ENCODE measurements at regions not wholly inside any gene's neighbourhood (a gene's known extent, or its start where the extent isn't known, plus 50 kb on each side); places are given as distances from the start of the nearest gene placed in this dataset.

DNA sequence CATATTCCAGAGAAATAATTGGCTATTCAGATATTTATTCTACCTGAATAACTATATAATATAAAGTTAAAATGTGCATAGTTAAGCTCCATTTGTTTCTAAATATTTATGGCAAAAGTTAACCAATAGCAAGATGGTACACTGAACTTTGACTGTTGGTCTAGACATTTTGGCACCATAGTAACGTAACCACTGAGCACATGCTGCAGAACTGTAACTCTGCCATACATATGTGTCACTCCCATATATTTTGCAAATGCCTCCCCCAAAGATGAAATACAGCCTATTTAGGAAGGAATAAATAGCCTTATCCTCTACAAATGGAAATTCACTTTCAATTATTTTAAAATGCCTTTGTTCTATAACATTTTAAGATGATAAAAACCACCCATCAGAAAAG, 424.9 kb downstream of the CENPC start:
- BruUV-seq (replicated peaks): no TSS peak
- ChIA-PET POLR2A (interaction anchor here (0.7 kb wide), 1 partner anchor 22 kb away, joined by 3 read pairs; no protein-coding TSS in a partner anchor), CTCF (ENCODE audit: unreplicated experiment) (no interaction called here)
- Histone ChIP-seq H2AFZ (ENCODE audit: low read length) (no peak overlapping the region), H3K4me2 (ENCODE audit: low read length) (no peak overlapping the region), H4K20me1 (ENCODE audit: insufficient read depth, low read length) (no peaks in the 10 kb centered on the region), H3K79me2 (ENCODE audit: insufficient read depth, low read depth, low read length) (no peaks in the 10 kb centered on the region), H3K9me2 (ENCODE audit: insufficient read depth, low read length) (no peaks in the 10 kb centered on the region), H3K27ac (ENCODE audit: low read depth, low read length, poor library complexity, severe bottlenecking) (no peak overlapping the region), H3K9me3 (ENCODE audit: low read length) (no peaks in the 10 kb centered on the region), H3K4me1 (ENCODE audit: insufficient read depth, low read length, poor library complexity, severe bottlenecking) (no peaks in the 10 kb centered on the region), H3K4me3 (ENCODE audit: low read depth, low read length, poor library complexity, severe bottlenecking) (no peak overlapping the region), H3K36me3 (ENCODE audit: insufficient read depth, low read length) (no peaks in the 10 kb centered on the region)
- TF ChIP-seq EZH2phosphoT487 (IDR thresholded peaks at IDR 0.05; ENCODE audit: borderline replicate concordance, low read depth, low read length): no peak
- TF ChIP-seq, protein P1, sequence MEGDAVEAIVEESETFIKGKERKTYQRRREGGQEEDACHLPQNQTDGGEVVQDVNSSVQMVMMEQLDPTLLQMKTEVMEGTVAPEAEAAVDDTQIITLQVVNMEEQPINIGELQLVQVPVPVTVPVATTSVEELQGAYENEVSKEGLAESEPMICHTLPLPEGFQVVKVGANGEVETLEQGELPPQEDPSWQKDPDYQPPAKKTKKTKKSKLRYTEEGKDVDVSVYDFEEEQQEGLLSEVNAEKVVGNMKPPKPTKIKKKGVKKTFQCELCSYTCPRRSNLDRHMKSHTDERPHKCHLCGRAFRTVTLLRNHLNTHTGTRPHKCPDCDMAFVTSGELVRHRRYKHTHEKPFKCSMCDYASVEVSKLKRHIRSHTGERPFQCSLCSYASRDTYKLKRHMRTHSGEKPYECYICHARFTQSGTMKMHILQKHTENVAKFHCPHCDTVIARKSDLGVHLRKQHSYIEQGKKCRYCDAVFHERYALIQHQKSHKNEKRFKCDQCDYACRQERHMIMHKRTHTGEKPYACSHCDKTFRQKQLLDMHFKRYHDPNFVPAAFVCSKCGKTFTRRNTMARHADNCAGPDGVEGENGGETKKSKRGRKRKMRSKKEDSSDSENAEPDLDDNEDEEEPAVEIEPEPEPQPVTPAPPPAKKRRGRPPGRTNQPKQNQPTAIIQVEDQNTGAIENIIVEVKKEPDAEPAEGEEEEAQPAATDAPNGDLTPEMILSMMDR (conservative IDR thresholded peaks at IDR 0.05; ENCODE audit: low read length): no peak
- DNase-seq (ENCODE audit: low spot score): no peak
- intact Hi-C loops (cut with micrococcal nuclease; ENCODE audit: unreplicated experiment): no loop called here

DNA sequence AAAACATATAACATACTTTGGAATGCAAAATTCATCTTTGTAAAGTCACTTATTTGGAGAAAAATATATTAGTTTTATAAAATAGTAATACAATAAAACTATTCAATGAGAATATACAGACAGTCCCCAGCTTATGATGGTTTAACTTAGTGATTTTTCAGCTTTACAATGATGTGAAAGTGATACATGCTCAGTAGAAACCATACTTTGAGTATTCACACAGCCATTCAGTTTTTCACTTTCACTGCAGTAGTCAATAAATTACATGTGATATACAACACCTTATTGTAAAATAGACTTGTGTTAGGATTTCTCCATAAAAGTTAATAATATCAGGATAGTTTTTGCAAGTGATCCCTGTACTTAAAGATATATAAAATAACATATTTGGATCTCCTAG, 436.0 kb downstream of the CENPC start:
- Histone ChIP-seq H2AFZ (ENCODE audit: low read length) (no peak overlapping the region), H3K27ac (ENCODE audit: low read depth, low read length, poor library complexity, severe bottlenecking) (no peak overlapping the region), H3K4me1 (ENCODE audit: insufficient read depth, low read length, poor library complexity, severe bottlenecking) (no peaks in the 10 kb centered on the region), H3K79me2 (ENCODE audit: insufficient read depth, low read depth, low read length) (no peaks in the 10 kb centered on the region), H4K20me1 (ENCODE audit: insufficient read depth, low read length) (no peaks in the 10 kb centered on the region), H3K36me3 (ENCODE audit: insufficient read depth, low read length) (no peaks in the 10 kb centered on the region), H3K9me2 (ENCODE audit: insufficient read depth, low read length) (no peaks in the 10 kb centered on the region), H3K9me3 (ENCODE audit: low read length) (no peaks in the 10 kb centered on the region), H3K4me2 (ENCODE audit: low read length) (no peak overlapping the region), H3K4me3 (ENCODE audit: low read depth, low read length, poor library complexity, severe bottlenecking) (no peak overlapping the region)
- no peak for DNase-seq (ENCODE audit: low spot score)
- no peak for TF ChIP-seq EZH2phosphoT487 (IDR thresholded peaks at IDR 0.05; ENCODE audit: borderline replicate concordance, low read depth, low read length)
- TF ChIP-seq, protein P1 (conservative IDR thresholded peaks at IDR 0.05; ENCODE audit: low read length): no peak
- POLR2A ChIA-PET: no interaction called here
- intact Hi-C loops (cut with micrococcal nuclease; ENCODE audit: unreplicated experiment): no loop called here
- no TSS peak for BruUV-seq (replicated peaks)
- CTCF ChIA-PET (ENCODE audit: unreplicated experiment): no interaction called here

DNA sequence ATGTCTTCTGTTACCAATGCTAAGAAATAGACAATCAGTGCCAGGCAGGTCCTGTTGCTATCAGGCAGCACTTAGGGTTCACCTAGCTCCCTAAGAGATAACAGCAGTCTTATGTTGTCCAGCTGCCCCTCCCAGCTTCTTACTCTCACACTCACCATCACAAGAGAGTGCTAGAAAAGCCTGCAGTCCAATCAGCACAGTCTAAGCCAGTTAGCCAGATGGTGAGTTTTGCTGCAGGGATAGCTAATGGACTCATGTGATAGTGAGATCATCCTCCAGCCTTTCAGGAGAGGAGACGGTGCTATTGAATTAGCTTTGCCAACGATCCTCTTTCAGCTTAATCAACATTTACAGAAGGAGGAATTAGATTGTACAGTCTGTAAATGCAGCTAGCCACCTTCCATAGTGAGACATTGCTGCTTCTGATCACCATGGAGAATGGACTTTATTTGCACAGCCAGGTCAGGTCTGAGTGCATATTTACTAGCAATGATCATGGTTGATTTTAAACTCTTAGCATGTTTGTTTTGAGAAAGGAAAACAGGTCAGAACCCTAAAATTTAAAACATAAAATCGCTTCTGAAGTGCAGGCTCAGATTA, 438.3 kb downstream of the CENPC start:
- BruUV-seq (replicated peaks): no TSS peak
- Histone ChIP-seq H4K20me1 (ENCODE audit: insufficient read depth, low read length) (no peaks in the 10 kb centered on the region), H3K36me3 (ENCODE audit: insufficient read depth, low read length) (no peaks in the 10 kb centered on the region), H3K9me3 (ENCODE audit: low read length) (no peaks in the 10 kb centered on the region), H3K4me1 (ENCODE audit: insufficient read depth, low read length, poor library complexity, severe bottlenecking) (no peaks in the 10 kb centered on the region), H3K4me3 (ENCODE audit: low read depth, low read length, poor library complexity, severe bottlenecking) (no peak overlapping the region), H3K9me2 (ENCODE audit: insufficient read depth, low read length) (no peaks in the 10 kb centered on the region), H2AFZ (ENCODE audit: low read length) (no peak overlapping the region), H3K27ac (ENCODE audit: low read depth, low read length, poor library complexity, severe bottlenecking) (no peak overlapping the region), H3K4me2 (ENCODE audit: low read length) (no peak overlapping the region), H3K79me2 (ENCODE audit: insufficient read depth, low read depth, low read length) (no peaks in the 10 kb centered on the region)
- intact Hi-C loops (cut with micrococcal nuclease; ENCODE audit: unreplicated experiment): no loop called here
- DNase-seq (ENCODE audit: low spot score): no peak
- no peak for TF ChIP-seq EZH2phosphoT487 (IDR thresholded peaks at IDR 0.05; ENCODE audit: borderline replicate concordance, low read depth, low read length)
- TF ChIP-seq, protein P1 (conservative IDR thresholded peaks at IDR 0.05; ENCODE audit: low read length): no peak
- POLR2A ChIA-PET: no interaction called here
- CTCF ChIA-PET (ENCODE audit: unreplicated experiment): no interaction called here

Data from OCI-LY7 (cell line).